Effector memory CD4-positive, alpha-beta T cell (primary cell): ENCODE measurements at regions not wholly inside any gene's neighbourhood (a gene's known extent, or its start where the extent isn't known, plus 50 kb on each side); places are given as distances from the start of the nearest gene placed in this dataset.
"Not testable (repeated sequence)": the region's sequence is repeated elsewhere in the genome, so short reads cannot be mapped to it uniquely, and the experiment has no call there.

Source experiments
- DNase-seq, 3 donors: peaks; one replicate each; pipeline ENCODE4 v3.0.0-alpha.2; 2020
- H3K27ac ChIP-seq: 2 replicates; pipeline ENCODE4 v1.7.0; 2013; ENCODE audit warnings: mild to moderate bottlenecking, low read length, moderate library complexity; ENCODE audit not compliant: insufficient read depth, poor library complexity, severe bottlenecking
- H3K27me3 ChIP-seq: replicated peaks from 2 replicates; pipeline ENCODE4 v1.7.0; 2013; ENCODE audit warnings: mild to moderate bottlenecking, low read length; ENCODE audit not compliant: insufficient read depth, control insufficient read depth, poor library complexity, severe bottlenecking
- H3K36me3 ChIP-seq: 2 replicates; pipeline ENCODE4 v1.7.0; 2013; ENCODE audit warnings: mild to moderate bottlenecking, low read length, moderate library complexity; ENCODE audit not compliant: control insufficient read depth, insufficient read depth
- H3K4me1 ChIP-seq: 2 replicates; pipeline ENCODE4 v1.7.0; 2013; ENCODE audit warnings: low read length, mild to moderate bottlenecking; ENCODE audit not compliant: control insufficient read depth, insufficient read depth, poor library complexity, severe bottlenecking
- H3K4me3 ChIP-seq: 2 replicates; pipeline ENCODE4 v1.7.0; 2013; ENCODE audit warnings: low read length, low read depth, mild to moderate bottlenecking; ENCODE audit not compliant: insufficient read depth, poor library complexity, severe bottlenecking
- H3K9me3 ChIP-seq: 2 replicates; pipeline ENCODE4 v1.7.0; 2013; ENCODE audit warnings: mild to moderate bottlenecking, low read length, moderate library complexity; ENCODE audit not compliant: control insufficient read depth

DNA sequence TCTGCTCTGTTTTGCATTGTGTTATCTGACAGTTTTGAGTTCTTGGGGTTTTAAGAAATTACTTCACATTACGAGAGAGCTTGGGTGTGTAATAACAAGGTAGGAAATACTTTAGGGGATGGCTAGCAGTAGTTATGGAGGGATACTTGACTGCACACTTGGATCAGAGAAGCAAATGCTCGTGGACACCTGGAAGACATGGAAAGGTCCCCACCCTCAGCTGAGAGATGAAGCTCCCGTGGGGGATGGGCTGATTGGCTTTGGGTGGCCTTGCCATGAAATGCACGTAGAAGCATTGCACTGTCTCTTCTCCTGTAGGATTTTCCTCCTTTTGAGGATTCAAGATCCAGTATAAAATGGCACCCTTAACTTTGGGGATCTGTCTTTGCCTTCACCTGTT lies 61.5 kb upstream of the UNC93A start:
- H3K27me3 ChIP-seq, result peaks cover 3% of the 10 kb centered on the region
- no peak for DNase-seq

GRCh38 chr6:167230288-167230687 lies 60.8 kb upstream of the UNC93A start:
- H3K27me3 ChIP-seq, result peaks cover 3% of the 10 kb centered on the region
- H3K4me3 ChIP-seq, result no peak overlapping the region
- H3K36me3 ChIP-seq, result no peaks in the 10 kb centered on the region
- H3K4me1 ChIP-seq, result no peaks in the 10 kb centered on the region
- DNase-seq, result no peak
- no peak overlapping the region for H3K27ac ChIP-seq
- no peaks in the 10 kb centered on the region for H3K9me3 ChIP-seq

More for the DNA sequence above, 61.5 kb upstream of the UNC93A start:
- Histone ChIP-seq H3K4me3 (no peak overlapping the region), H3K36me3 (no peaks in the 10 kb centered on the region), H3K9me3 (no peaks in the 10 kb centered on the region), H3K27ac (no peak overlapping the region), H3K4me1 (no peaks in the 10 kb centered on the region)

GRCh38 chr6:167232356-167232755 lies 58.8 kb upstream of the UNC93A start:
- Histone ChIP-seq H3K27me3 (peaks cover 3% of the 10 kb centered on the region), H3K4me3 (no peak overlapping the region)
- DNase-seq, result no peak

DNA sequence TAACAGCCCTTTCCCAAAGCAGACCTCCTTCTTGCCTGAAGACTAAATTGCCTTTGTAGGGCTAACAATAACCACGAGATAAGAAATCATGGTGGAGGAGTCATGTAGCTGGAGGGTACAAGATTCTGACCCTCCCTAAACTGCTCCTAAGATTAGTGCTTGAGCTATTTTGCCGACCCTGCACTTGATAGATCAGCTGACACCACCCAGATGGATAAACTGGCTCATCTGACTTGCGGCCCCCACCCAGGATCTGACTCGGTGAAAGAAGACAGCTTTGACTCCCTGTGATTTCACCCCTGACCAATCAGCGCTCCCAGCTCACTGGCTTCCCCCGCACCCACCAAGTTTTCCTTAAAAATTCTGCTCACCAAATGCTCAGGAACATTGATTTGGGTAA lies 57.6 kb upstream of the UNC93A start:
- DNase-seq, result no peak
- H3K27me3 ChIP-seq, result peaks cover 3% of the 10 kb centered on the region
- no peaks in the 10 kb centered on the region for H3K4me1 ChIP-seq
- H3K27ac ChIP-seq, result no peak overlapping the region
- H3K36me3 ChIP-seq, result no peaks in the 10 kb centered on the region
- H3K4me3 ChIP-seq, result no peak overlapping the region
- no peaks in the 10 kb centered on the region for H3K9me3 ChIP-seq

More at GRCh38 chr6:167232356-167232755, 58.8 kb upstream of the UNC93A start:
- Histone ChIP-seq H3K36me3 (no peaks in the 10 kb centered on the region), H3K9me3 (no peaks in the 10 kb centered on the region), H3K27ac (no peak overlapping the region), H3K4me1 (no peaks in the 10 kb centered on the region)

GRCh38 chr6:167234576-167234975 lies 56.5 kb upstream of the UNC93A start:
- not testable (repeated sequence) for H3K4me1 ChIP-seq, DNase-seq, H3K4me3 ChIP-seq, H3K36me3 ChIP-seq, H3K27me3 ChIP-seq, H3K27ac ChIP-seq, H3K9me3 ChIP-seq

- no peak overlapping the region for H3K27ac ChIP-seq
- H3K4me3 ChIP-seq, result no peak overlapping the region
- no peaks in the 10 kb centered on the region for H3K9me3 ChIP-seq
- no peaks in the 10 kb centered on the region for H3K36me3 ChIP-seq
- H3K27me3 ChIP-seq, result peaks cover 3% of the 10 kb centered on the region
- H3K4me1 ChIP-seq, result no peaks in the 10 kb centered on the region
- no peak for DNase-seq
Measured at GRCh38 chr6:167235005-167235404, 56.1 kb upstream of the UNC93A start.

DNA sequence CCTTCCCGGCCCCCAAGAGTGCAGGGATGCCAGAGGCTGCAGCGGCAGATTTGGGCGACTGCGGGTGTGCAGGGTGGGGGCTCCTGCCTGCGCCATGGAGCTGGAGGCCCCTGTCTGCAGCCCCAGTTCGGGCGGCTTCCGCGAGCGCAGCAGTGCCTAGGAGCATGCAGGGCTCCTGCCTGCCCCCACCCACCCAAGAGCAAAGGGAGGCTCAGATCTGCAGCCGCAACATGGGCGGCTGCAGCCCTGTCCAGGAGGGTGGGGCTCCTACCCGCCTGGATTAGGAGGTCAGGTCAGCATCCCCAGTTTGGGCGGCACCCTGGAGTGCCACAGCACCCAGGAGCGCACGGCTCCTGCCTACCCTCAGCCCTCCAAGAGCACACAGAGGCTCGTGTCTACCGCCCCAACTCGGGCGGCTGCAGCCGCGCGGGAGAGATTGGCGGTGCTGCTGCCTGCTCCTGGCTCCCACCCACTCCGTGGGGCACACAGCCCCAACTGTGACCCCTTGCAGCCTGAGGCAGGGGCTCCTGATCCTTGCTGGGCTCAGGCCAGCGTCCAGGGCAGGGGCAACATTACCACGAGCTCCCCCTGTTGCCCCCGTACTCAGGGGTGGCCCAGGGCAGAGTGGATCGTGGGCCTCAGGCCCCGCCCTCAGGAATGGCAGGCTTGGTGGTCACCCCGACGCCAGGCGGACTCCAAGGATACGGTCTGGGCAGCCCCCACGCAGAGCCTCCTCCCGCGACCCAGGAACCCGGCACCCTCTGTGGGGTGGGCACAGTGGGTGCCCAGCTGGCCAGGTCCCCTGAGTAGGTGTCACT lies 55.5 kb upstream of the UNC93A start:
- DNase-seq, result no peak
- no peak overlapping the region for H3K4me3 ChIP-seq
- no peaks in the 10 kb centered on the region for H3K4me1 ChIP-seq
- H3K27ac ChIP-seq, result no peak overlapping the region
- no peaks in the 10 kb centered on the region for H3K9me3 ChIP-seq
- H3K27me3 ChIP-seq, result peaks cover 3% of the 10 kb centered on the region
- no peaks in the 10 kb centered on the region for H3K36me3 ChIP-seq

GRCh38 chr6:167236239-167236571 lies 54.9 kb upstream of the UNC93A start:
- no peak overlapping the region for H3K27ac ChIP-seq
- no peak for DNase-seq
- H3K4me1 ChIP-seq, result no peaks in the 10 kb centered on the region
- H3K9me3 ChIP-seq, result no peaks in the 10 kb centered on the region
- no peaks in the 10 kb centered on the region for H3K36me3 ChIP-seq
- peaks cover 3% of the 10 kb centered on the region for H3K27me3 ChIP-seq
- no peak overlapping the region for H3K4me3 ChIP-seq

DNA sequence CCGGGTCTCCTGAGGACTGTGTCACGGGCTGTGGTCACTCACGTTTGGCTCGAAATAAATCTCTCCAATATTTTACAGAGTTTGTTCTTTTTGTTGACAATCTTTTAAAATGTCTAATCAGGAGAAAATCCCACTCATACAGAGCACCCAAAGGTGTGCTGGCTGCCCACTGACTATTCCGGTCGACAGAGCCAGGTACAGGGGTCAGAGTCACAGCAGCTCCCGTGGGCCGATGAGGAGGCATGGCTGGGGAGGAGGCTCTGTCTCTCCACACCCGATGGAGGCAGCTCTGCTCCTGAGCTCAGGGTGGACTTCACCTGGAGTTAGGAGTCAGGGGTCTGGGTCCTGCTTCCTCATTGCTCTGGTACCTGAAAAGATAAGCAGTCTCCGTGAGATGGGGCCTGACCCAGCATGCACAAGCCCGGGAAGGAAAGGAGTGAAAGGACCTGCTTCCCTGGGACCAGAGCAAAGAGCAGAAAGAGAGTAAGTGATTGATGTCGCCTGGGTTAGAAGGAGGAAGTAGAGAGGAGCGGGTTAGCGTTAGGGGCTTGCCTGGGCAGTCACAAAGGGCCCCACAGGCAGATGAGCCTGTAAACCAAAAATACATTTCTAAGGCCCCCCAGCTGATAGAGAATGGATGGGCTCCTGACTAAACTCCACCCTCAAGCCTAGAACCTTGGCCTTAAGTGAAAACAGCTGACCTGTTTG lies 53.5 kb upstream of the UNC93A start:
- Histone ChIP-seq H3K4me3 (no peak overlapping the region), H3K27me3 (peaks cover 3% of the 10 kb centered on the region), H3K27ac (no peak overlapping the region), H3K9me3 (no peaks in the 10 kb centered on the region), H3K4me1 (no peaks in the 10 kb centered on the region), H3K36me3 (no peaks in the 10 kb centered on the region)
- DNase-seq, result no peak

- Histone ChIP-seq H3K27ac (no peak overlapping the region), H3K36me3 (no peaks in the 10 kb centered on the region), H3K9me3 (no peaks in the 10 kb centered on the region), H3K4me3 (no peak overlapping the region), H3K4me1 (no peaks in the 10 kb centered on the region), H3K27me3 (peaks cover 3% of the 10 kb centered on the region)
- DNase-seq, result no peak
Measured at GRCh38 chr6:167238146-167238693, 52.9 kb upstream of the UNC93A start.
